ENCODE measurements at regions not wholly inside any gene's neighbourhood (a gene's known extent, or its start where the extent isn't known, plus 50 kb on each side); places are given as distances from the start of the nearest gene placed in this dataset.
"Not testable (repeated sequence)": the region's sequence is repeated elsewhere in the genome, so short reads cannot be mapped to it uniquely, and the experiment has no call there.

DNA sequence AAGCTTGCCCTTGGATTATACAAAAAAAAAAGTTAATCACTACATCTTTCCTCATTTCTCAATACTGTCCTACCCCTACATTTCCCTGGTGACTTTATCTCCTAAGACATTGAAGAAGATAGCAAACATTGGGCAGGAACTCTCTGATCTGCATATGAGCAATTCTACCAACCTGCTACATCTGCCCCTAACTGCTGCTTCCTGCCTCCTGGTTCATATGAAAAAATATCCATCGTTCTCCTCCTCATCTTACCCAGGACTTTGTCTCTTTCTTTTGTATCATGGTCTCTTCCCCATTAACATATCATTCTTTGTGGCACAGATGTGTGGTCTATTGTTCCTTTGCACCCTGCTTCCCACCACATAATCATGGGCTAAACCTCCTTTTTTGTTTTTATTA lies 139.7 kb upstream of the PCGF5 start:
- DNase-seq (ENCODE audit: extremely low read depth, low read depth, low spot score), result no peak

DNA sequence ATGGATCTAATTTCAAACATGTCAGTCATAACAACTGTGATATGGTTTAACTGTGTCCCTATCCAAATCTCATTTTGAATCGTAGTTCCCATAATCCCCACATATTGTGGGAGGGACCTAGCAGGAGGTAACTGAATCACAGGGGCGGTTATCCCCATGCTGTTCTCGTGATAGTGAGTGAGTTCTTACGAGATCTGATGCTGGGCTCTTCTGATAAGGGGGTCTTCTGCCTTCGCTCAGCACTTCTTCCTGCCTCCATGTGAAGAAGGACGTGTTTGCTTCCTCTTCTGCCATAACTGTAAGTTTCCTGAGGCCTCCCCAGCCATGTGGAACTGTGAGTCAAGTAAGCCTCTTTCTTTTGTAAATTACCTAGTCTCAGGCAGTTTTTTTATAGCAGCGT lies 138.0 kb upstream of the PCGF5 start:
- DNase-seq (ENCODE audit: extremely low read depth, low read depth, low spot score), result no peak

DNA sequence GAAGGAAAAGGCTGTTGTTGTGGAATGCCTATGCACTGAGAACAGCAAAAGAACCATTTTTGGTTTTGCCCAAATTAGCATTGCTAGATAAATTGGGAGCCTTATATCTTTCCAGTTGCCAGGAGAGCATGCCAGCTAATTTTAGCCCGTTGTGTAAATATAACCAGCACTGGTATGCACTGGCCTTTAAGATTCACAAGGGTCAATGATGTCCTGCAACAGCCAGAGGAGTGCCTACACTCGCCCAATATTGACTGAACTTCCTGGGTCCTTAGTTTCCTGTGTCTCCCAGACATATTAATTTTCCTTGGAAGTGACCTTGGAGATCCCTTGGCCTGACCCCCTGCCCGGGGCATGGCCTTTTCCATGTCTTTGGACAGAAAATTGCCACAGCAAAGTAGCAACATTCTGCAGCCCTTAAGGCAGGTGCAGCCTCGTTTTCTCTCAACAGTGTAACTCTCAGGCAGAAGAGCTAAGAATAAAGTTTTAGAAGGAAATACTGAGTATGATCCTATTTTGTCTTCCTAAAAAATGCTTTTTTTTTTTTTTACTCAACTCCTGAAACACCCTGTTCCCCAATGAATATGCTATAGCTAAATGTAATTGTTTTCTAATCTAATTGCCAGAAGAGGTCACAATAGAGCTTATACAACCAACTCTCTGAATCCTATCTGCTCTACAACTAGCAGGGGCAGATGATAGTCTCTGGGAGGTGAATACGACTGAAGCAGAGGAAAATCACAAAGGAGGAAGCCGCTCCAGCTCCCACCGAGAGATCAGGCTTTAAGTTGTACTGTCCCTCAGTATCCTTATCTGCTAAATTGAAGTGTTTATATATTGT lies 131.9 kb upstream of the PCGF5 start:
- no peak for DNase-seq (ENCODE audit: extremely low read depth, low read depth, low spot score)

DNA sequence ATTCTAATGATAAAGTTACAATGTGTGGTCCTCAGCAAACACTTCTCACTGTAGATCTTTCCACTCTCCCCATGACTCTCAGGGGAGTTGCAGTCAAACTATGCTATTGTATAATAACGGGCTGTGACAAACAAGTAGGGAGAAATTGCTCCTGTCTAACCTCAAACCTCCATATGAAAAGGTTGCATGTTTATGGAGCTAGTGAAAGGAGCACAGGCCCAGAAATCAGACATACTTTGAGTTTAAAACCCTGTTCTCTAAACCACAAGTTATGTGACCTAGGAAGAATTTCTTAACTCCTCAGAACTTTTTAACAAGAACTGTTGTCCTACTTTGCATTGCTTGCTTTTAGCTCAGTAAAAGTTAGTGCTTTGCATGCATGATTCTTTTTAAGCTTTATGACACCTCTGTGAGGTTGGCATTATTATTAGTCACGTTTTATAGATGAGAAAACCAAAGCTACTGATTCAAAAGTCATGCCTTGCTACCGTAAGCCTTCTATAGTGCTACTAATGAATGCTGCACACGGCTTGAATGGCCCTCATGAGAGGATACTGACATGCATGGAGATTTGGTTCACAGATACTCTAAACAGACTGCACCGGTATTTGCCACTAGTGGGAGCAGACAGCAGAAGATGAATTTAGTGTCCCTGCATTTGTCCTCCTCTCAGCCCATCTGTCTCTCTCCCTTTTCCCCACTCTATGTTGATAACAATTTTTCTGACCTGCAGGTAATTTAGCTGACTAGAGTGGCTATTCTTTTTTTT lies 129.5 kb upstream of the PCGF5 start:
- DNase-seq (ENCODE audit: extremely low read depth, low read depth, low spot score), result no peak

DNA sequence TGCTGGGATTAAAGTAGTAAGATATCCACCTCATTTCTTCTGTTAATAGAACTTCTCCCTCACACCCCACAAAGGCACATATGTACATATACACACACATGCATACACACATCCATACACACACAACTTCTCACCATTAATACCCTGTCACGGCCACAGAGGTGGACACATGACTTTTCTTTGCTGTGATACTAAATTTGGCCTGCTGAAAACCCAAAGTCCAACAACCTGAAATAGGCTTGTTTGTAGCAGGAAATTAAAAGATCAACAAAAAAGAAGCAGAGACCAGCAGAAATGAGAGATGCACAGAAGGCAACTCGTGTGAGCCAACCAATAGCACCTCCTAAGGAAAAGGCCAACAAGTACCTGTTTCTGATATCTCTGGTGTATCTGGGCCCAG lies 128.7 kb upstream of the PCGF5 start:
- DNase-seq (ENCODE audit: extremely low read depth, low read depth, low spot score), result no peak

DNA sequence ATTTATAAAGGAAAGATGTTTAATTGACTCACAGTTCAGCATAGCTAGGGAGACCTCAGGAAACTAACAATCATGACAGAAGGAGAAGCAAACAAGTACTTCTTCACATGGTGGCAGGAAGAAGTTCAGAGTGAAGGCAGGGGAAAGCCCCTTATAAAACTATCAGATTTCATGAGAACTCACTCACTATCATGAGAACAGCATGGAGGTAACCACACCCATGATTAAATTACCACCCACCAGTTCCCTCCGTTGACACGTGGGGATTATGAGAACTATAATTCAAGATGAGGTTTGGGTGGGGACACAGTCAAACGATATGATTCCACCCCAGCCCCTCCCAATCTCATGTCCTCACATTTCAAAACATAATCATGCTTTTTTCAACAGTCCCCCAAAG lies 124.2 kb upstream of the PCGF5 start:
- DNase-seq (ENCODE audit: extremely low read depth, low read depth, low spot score), result no peak

DNA sequence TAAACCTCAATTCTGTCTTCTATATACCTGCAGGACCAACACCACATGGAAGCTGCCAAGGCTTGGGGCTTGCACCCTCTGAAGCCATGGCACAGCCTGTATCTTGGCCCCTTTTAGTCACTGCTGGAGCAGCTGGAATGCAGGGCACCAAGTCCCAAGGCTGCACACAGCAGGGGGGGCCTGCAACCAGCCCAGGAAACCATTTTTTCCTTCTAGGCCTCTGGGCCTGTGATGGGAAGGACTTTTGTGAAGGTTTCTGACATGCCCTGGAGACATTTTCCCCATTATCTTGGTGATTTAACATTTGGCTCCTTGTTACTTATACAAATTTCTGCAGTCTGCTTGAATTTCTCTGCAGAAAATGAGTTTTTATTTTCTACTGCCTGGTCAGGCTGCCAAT lies 123.2 kb upstream of the PCGF5 start:
- DNase-seq (ENCODE audit: extremely low read depth, low read depth, low spot score), result no peak

DNA sequence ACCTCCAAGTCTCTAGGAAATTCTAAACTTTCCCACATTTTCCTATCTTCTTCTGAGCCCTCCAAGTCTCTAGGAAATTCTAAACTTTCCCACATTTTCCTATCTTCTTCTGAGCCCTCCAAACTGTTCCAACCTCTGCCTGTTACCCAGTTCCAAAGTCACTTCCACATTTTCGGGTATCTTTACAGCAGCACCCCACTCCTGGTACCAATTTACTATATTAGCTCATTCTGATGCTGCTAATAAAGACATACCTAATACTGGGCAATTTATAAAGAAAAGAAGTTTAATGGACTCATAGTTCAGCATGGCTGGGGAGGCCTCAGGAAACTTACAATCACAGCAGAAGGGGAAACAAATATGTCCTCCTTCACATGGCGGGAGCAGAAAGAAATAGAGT lies 122.4 kb upstream of the PCGF5 start:
- DNase-seq (ENCODE audit: extremely low read depth, low read depth, low spot score), result not testable (repeated sequence)

DNA sequence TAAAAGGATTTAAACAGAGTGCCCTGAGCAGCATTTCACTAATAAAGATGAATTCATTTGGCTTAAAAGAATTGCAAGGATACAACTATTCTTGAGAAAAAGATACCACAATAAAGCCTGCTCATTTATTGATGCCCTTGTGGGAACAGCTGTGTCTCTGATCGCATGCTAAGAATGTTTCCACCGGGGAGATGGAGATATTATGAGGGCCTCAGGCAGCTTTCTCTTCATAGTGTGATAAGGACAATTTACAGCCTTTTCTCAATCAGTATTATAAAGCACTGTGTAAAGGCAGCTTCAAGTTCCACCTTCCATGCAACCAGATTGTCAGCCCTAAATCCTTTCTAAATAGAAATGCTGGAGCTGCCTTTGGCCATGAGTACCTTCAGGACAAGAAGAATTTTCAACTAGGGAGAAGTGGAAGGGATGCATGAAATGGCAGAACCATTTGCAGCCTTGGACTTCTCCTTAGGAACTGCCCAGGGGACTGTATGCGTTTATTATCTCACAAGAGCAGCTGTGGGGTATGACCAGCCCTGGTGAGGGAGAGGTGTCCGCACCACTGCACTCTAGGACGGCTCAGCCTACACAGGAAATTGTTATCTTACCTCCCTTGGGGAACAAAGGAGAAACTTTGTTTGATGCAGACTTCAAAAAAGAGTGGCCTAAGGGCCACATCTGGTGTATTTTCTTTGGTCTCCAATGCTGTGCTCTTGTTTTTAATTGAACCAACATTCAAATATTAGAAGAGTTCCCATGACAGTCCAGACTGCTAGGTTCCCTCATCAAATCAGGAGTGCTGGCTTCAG lies 116.9 kb upstream of the PCGF5 start:
- DNase-seq (ENCODE audit: extremely low read depth, low read depth, low spot score), result no peak

DNA sequence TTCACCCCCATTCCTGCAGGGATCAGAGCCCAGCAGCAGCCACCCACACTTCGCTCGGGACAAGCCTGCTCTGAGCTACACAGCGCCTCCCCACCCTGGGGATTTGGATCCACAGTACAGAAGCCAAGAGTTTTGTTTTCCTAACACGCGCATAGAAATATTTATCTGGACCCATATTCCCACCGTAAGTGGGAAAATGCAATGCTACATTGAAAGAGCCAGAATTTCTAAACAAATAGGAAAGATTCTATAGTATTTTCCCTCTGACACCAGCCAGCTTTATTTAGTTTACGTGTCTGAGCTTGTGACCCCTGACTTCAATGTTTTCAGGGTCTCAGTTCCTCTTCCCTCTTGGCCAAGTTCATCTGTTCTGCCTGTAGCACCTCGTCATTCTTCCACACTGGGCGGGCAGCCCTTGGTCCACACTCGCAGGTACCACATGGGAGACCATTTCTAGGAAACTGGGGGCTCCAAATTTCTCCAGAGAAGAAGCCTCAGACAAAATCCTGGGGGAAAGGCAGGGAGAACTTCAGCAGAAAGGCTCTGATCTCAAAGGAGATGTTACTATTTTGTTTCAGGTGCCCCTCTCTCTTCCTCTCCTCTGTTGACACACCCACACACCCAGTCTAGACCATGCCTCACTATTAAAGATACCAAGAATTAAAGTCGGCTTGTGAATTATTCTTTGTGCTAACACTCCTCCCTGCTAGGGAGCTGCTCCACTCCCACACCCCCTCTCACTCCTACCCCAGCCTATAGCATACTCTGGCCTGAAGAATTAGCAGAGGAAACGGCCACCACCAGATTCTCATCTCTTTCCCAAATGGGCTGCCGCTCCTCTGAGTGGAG lies 116.0 kb upstream of the PCGF5 start:
- DNase-seq (ENCODE audit: extremely low read depth, low read depth, low spot score), result no peak

DNA sequence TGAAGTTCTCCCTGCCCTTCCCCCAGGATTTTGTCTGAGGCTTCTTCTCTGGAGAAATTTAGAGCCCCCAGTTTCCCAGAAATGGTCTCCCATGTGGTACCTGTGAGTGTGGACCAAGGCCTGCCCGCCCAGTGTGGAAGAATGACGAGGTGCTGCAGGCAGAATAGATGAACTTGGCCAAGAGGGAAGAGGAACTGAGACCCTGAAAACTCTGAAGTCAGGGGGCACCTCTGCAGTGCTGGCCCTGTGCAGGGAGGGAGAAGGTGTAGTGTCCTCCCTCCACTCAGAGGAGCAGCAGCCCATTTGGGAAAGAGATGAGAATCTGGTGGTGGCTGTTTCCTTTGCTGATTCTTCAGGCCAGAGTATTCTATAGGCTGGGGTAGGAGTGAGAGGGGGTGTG lies 115.2 kb upstream of the PCGF5 start:
- DNase-seq (ENCODE audit: extremely low read depth, low read depth, low spot score), result no peak

DNA sequence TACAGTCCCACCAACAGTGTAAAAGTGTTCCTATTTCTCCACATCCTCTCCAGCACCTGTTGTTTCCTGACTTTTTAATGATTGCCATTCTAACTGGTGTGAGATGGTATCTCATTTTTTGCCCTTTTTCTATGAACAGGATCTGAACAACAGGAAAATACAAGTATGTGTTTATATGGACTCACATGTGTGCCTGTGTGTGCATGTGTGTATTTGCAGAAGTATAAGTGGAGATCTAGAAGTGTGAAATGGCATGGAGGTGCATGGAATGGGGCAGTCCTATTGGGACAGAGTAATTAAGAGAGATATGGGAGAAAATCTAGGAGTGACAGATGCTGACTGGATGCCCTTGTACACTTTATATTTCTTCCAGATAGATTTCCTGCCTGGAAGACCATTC lies 111.6 kb upstream of the PCGF5 start:
- DNase-seq (ENCODE audit: extremely low read depth, low read depth, low spot score), result no peak

DNA sequence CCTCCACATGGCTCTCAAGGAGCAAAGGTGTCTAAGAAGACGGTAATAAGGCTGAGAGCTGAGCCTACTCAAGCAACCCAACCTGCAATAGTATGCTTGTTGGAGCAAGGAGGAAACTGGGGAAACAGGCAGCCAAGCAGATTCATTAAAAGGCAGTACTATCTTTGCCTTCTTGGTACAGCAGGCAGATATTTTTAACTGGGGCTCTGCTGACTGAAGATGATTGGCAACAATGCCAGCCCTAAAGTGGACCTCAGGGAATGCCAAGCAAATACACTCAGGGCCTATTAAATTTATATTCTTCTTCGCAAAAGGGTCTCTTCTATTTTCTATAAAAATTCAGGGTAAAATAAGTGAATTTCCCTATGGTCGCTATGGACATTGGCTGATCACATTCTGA lies 109.4 kb upstream of the PCGF5 start:
- no peak for DNase-seq (ENCODE audit: extremely low read depth, low read depth, low spot score)

DNA sequence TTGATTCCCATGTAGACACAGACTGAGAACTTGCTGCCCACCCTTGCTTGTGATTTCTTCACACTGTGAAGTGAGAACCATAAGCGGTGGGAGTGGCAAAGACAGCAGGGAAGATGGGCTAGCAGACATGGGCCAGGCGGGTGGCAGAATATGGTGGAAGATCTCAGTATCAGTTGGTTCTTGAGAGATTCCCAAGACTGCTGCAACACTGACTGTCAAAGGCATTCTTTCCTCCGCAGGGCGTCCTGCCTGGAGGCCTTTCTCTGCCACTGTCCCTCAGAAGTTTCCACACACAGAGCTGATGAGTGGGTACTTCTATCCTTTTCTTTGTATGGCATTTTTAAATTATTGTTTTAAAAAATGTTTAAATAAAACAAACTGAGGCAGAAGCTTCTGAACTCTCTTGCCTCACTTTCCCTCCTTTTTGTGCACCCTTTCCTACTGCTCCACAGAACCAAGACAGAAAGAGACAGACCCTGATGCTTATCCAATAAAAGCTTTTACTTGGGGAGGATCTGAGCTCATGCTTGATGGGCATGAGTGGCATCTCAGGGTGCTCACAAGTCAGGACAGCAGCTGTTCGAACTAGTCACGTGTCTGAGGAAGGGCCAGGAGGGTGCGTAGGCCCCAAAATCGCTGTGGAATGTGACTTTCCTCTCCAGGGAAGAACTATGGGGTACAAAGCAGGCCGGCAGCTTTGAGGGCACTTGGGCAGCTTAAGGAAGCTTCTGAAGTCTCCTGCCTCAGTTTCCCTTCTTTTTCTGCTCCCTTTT lies 104.7 kb upstream of the PCGF5 start:
- no peak for DNase-seq (ENCODE audit: extremely low read depth, low read depth, low spot score)

DNA sequence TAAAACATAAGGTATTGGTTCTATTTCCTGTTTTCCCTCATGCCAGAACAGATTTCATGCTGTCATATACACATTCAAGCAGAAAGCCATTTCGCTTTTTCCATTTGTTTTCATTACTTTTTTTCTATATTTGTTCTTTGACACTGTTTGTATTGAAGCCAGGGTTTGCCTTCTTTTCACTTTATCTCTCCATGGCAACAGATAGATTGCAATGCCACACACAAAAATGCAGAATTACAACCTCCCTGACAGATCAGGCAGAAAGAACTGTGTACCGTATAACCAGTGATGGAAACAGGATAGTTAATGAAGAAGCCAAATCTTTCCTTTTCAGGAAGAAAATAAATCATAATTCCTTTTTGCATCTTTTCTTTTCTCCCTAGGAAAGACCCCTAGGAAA lies 103.0 kb upstream of the PCGF5 start:
- DNase-seq (ENCODE audit: extremely low read depth, low read depth, low spot score), result no peak

DNA sequence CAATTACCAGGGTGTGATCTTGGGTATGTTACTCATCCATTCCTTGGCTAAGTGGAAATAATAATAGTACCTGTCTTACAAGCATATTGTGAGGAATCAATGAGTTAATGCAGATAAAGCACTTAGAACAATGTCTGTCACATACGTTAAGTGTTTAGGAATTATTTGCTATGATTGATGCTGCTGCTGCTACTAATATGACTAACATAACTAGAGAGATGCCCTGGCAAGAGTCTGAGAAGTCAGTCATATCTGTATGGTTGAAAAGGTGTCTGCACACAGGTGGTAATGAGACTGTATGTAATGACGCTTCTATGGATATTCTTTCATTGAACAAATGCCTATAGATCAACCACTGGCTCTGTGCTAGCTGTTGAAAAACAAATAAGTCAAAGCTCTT lies 100.1 kb upstream of the PCGF5 start:
- DNase-seq (ENCODE audit: extremely low read depth, low read depth, low spot score), result no peak

DNA sequence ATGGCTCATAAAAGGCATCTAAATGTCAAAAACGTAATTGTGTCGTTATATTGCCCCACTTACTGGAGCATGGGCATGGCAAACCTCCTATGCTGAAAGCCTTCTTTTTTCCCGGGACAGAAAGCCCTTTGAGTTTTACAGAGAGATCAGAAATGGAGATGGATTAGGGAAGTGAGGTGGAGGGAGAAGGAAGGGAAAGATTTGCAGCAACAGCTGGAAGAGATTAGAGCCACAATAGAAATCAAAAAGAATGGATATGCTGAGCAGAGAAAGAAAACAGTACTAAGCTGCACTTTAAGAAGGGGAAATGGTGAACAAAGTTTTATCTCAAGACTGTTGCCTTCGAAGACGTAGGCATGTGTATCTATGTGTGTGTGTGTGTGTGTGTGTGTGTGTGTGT lies 97.2 kb upstream of the PCGF5 start:
- no peak for DNase-seq (ENCODE audit: extremely low read depth, low read depth, low spot score)

DNA sequence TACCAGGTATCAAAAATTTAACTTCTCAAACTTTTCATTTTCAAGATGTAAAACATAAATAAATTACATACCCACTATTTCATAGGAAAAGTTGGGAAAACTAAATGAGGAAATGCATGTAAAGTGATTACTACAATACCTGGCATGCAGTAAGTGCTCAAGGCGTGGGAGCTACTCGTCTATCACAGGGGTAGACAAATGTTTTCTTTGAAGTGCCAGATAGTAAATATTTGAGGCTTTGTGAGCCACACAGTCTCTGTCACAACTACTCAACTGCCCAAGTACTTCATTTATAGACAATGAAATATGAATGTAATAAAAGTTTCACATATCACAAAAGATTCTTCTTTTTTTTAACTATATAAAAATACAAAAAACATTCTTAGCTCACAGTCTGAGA lies 96.4 kb upstream of the PCGF5 start:
- no peak for DNase-seq (ENCODE audit: extremely low read depth, low read depth, low spot score)

DNA sequence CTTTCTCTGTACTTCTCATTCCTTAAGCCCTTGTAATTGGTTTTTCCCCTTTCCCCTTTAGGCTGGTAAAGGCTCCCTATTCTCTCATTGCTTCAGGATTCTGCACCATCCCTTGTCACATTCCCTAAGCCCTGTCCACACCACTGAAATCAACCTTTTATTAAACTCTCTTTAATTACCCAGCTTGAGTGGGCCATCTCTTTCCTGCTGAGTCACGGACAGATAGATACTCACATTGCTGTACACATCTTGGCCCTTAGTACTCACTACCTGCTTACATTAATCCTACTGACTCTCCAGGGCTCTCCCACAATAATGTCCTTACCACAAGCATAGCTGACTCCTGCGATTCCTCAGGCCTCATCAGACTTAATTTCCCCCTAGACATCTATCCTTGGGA lies 94.0 kb upstream of the PCGF5 start:
- no peak for DNase-seq (ENCODE audit: extremely low read depth, low read depth, low spot score)

All from glomerular endothelial cell (primary cell).